C1 segment of cervical spinal cord (tissue), 14 donors: ENCODE measurements at regions not wholly inside any gene's neighbourhood (a gene's known extent, or its start where the extent isn't known, plus 50 kb on each side); places are given as distances from the start of the nearest gene placed in this dataset.

Source experiments
- DNase-seq, 14 donors: peaks; one replicate each; lab custom pipeline; 2025; lab: John Stamatoyannopoulos, UW

GRCh38 chr1:213641312-213641711 is 346.5 kb upstream of the PROX1 start:
- DNase-seq: no peak

- no peak for DNase-seq
Observed at GRCh38 chr1:213643360-213643759, 344.4 kb upstream of the PROX1 start.

GRCh38 chr1:213647864-213648650 is 339.7 kb upstream of the PROX1 start:
- no peak for DNase-seq

- DNase-seq: no peak
Observed at GRCh38 chr1:213649373-213649772, 338.4 kb upstream of the PROX1 start.

DNA sequence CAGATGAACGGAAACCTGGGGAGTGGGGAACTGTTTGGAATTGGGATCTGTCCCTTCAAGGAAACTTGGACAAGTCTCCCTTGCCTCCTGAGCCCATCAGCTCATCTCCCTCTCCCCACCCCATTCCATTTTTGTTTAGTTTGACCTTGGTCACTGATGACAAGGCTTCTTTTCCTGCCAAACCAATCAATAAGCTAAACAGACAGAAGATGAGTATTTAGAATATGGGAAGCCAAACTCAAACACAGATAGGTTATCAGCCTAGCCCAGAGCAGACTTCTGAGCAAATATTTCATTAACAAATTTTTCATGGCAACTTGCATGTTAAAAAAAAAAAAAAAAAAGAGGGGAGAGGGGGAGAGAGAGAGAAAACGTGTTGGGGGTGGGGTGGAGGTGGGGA is 337.2 kb upstream of the PROX1 start:
- no peak for DNase-seq

DNA sequence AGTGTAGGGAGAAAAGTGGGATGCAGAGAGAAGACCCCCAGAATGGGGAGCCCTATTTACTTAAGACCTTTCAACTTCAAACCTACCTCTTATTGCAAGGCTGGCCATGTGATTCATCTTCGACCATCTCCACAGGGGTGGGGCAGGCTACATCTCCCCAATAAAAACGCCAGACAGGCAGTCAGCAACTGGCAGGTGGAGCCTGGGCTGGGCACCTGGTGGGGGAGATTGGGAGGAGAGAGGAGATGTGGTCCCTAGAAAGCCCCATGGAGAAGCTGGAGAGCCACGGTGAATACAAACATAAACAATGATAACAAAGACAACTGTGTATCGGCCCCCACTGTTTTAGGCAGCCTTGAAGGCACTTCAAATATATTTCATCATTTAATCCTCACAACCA is 336.7 kb upstream of the PROX1 start:
- no peak for DNase-seq

DNA sequence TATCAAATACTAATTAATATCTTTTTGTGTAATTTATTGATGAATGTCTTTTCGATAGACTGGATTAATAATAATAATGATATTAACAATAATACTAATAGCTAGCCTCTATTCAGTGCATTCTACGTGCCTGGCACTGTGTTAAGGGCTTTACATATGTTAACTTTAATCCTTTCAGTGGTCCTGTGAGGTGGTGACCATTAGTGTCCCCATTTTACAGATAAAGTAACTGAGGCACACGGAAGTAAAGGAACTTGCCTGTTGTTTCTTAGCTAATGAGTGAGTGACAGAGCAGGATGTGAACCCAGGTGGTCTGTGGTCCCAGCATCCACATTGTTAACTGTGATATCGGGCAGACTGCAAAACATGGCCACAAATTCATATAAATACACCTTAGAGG is 335.7 kb upstream of the PROX1 start:
- no peak for DNase-seq

GRCh38 chr1:213656039-213656438 is 331.7 kb upstream of the PROX1 start:
- no peak for DNase-seq

DNA sequence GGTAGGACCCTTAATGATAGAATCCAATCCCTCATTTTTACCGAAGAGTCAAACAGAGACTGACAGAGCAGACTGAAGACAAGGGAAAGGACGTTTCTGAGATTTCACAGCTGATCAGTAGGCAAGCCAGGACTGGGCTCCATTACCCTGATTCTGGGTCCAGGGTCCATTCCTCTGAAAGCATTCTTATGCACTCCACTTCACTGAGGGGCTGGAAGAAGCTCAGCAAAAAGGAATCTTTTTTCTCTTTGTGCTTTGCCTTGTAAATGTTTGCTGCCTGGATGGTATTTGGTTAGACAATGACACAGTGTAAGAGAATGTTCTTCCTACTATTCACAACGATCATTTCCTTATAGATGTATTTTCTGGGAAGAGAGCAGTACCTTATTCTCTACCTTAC is 331.3 kb upstream of the PROX1 start:
- no peak for DNase-seq

- no peak for DNase-seq
Observed at GRCh38 chr1:213657013-213657412, 330.8 kb upstream of the PROX1 start.

DNA sequence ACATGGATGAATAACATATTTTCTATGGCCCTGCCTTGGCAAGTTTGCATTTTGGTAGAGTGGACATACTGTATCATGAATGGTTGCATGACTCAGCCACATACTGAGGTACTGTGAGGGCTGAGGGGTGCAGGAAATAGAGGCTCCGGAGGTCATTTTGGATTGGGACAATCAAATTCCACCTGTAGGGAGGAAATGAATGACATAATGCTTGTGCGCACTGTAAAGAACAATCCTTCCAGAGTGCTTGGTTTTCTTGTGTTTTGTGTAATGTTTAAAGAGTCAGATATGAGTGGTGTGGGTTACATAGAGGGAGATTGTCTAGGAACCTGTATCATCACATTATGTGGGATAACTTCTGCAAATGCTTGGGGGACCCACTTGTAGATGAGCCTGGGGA is 329.9 kb upstream of the PROX1 start:
- DNase-seq: no peak

DNA sequence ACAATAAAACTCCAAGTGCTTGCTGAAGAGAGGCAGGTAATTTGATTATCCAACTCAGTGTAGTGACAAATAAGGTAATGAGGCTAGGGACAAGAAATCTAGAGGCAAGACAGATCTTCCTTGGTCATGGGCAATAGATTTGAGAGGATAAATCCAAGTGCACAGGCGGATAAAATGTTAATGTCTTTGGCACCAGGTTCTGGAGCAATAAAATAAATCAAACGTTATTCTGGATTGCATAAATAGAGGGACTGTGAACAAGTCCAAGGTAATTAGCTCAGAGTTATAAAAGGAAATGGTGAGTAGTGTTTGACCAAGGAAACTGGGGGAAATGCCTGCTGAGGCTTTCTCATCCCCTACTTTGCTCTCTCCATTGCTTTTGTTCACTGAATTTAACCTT is 329.3 kb upstream of the PROX1 start:
- no peak for DNase-seq

GRCh38 chr1:213659580-213660547 is 327.9 kb upstream of the PROX1 start:
- DNase-seq: no peak

DNA sequence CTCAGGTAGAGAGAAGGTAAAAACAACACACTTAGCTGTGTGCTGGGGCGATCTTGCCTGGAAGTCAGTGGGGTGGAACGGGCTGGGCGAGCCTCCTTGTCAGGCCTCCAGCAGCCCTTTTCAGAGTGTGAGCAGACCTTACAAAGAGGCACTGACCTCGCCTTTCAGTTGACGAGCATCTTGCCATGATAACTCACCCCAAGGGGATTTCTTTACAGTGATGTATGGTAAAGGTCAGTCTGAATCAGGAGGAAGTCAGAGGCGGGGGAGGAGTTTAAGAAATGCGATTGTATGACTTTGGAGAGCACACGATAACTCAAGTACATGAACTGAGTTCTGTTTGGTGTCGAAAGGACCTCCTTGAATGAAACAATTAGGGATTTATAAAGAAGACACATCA is 326.5 kb upstream of the PROX1 start:
- DNase-seq: no peak

DNA sequence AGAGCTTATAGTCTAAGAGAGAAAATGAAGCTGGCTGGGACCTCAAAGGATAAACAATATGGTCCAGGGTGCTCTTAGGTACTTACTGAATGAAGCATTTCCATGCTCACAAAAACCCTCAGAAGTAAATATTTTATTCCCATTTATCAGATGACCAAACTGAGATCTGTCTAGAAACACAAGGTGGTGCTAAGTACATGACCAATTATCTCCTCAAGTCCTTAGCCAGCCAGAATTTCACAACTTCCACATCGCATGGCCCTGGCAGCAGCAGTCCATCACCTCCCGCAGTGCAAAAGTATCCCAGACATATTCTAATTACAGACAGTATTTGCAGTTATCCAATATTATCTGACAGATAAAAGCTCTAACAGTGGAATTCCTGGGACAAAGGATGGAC is 321.7 kb upstream of the PROX1 start:
- no peak for DNase-seq

DNA sequence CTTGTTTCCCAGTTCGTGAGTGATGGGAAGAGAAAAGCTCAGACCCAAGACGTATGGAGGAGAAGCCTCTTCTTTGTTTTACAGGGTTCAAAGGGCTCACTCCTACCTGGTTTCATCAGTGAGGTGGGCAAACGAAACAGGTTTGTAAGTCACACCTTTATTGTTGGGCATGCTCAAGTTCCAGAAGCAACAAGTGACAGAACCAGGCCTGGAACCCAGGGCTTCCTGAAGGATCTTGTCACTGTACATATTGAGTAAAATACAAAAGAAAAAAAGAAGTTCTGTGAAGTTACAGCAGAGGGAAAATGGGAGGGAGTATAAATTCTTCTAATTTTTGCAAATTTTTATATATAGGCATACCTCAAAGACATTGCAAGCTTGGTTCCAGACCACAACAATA is 320.9 kb upstream of the PROX1 start:
- DNase-seq: no peak

- no peak for DNase-seq
Observed at GRCh38 chr1:213669512-213669911, 318.3 kb upstream of the PROX1 start.

DNA sequence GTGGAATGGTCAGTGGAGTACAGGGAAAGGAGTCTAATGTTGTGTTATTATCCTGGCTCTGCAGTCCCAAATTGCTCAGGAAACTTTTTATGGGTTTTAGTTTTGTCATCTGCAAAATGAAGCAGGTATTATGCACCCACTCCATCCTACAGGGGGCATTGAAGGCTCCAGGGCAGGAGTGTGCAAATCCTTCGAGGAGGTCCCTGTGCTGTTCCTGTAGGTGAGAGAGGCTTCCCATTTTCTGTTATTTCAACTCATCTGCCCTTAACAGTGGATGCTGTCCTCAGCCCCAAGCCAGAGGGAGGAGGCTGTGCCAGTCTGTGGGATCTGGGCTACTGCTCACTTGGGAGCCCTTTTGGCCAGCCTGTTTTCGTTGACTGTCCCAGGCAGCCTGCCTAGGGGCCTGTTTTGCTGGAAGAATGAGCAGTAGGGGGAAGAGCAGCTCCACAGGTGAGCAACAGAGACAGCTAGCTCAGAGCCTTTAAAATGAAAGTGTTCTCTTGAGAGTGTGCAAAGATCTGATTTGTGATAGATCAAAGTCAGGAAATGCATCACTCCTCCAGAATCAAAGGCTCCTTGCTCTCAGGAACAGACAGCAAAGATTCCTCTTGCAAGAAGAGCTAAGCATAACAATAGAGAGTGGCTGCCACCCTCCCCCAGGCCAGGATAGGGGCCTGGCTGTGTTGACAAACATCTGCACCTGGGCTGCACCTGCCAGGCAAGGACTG is 317.6 kb upstream of the PROX1 start:
- no peak for DNase-seq

DNA sequence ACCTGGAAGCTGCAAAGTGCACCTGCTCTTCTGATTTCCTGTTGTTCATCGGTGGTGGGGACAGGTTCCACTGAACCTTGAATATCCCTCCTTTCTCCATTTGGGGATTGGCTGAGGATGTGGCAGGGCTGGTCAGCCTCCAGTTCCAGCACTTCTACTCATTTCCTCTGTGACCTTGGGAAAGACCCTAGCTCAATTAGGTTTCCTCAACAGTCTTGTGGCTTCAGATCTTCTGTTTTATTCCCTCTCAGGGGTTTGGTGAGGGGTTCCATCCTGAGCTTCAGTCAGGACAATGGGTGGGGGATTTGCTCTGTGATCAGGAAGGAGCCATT is 317.1 kb upstream of the PROX1 start:
- DNase-seq: no peak

GRCh38 chr1:213675043-213675442 is 312.7 kb upstream of the PROX1 start:
- DNase-seq: no peak

GRCh38 chr1:213676736-213677135 is 311.0 kb upstream of the PROX1 start:
- no peak for DNase-seq

DNA sequence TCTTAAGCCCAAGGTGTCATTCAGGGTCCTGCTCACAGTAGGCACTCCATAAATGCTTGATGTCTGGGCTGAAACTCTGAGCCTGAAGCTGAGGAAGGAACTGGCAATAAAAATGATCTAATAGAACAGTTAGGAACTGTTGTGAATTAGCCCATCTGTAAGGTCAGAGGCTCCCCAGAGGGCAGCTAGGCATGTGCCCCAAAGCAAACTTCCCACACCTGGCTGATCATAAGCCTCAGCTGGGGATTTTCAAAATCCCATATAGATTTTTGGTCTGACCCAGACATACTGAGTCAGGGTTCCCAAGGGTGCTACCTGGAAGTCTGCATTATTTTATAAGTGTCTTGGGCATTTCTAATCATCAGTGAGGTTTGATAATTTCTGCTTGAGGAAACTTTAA is 309.4 kb upstream of the PROX1 start:
- no peak for DNase-seq
